K562 (cell line): ENCODE measurements at regions not wholly inside any gene's neighbourhood (a gene's known extent, or its start where the extent isn't known, plus 50 kb on each side); places are given as distances from the start of the nearest gene placed in this dataset.

Source experiments
- BRD9 ChIP-seq: fragments of 450-650 bp; IDR thresholded peaks from 2 replicates; pipeline ENCODE4 v1.6.1; 2018; ENCODE audit warnings: low read depth; ENCODE audit not compliant: partially characterized antibody
- CBFA2T3 ChIP-seq: fragments of 450-650 bp; IDR thresholded peaks from 2 replicates; pipeline ENCODE4 v1.6.1; 2017
- CTCF ChIP-seq, 3 experiments: IDR thresholded peaks in 2 of 3; conservative IDR thresholded peaks in 1 of 3; 2 replicates each; pipeline ENCODE4 v1.5.1; 2011 to 2012; ENCODE audit warnings: low read length in 3 of 3, mild to moderate bottlenecking in 3 of 3, control low read depth in 2 of 3, improper control_type of control experiment in 1 of 3, inconsistent platforms in 1 of 3, low read depth in 1 of 3, mixed read lengths in 1 of 3, moderate library complexity in 1 of 3; ENCODE audit not compliant: insufficient read depth in 2 of 3
- HNRNPL ChIP-seq: fragments of 200-400 bp; formaldehyde crosslinking; IDR thresholded peaks from 2 replicates; pipeline ENCODE4 v1.6.1; 2017; ENCODE audit warnings: low read depth, mild to moderate bottlenecking, low read length
- MEF2A ChIP-seq: IDR thresholded peaks from 2 replicates; pipeline ENCODE4 v1.6.1; 2011; ENCODE audit warnings: low read depth, mild to moderate bottlenecking, low read length, moderate library complexity; ENCODE audit not compliant: control insufficient read depth
- MGA ChIP-seq: fragments of 450-650 bp; IDR thresholded peaks from 2 replicates; pipeline ENCODE4 v1.6.1; 2016; ENCODE audit warnings: mild to moderate bottlenecking, moderate library complexity
- MTF1 ChIP-seq: fragments of 250-450 bp; sonication (Bioruptor Pico); IDR thresholded peaks from 2 replicates; pipeline ENCODE4 v1.9.0; 2021; ENCODE audit warnings: moderate library complexity, mild to moderate bottlenecking, inconsistent platforms, borderline replicate concordance
- POLR3A ChIP-seq: IDR thresholded peaks from 2 replicates; pipeline ENCODE4 v1.6.1; 2011; ENCODE audit warnings: borderline replicate concordance, mild to moderate bottlenecking, moderate library complexity; ENCODE audit not compliant: insufficient read length, insufficient read depth; ENCODE audit errors: extremely low read depth
- RBBP5 ChIP-seq: fragments of 200-600 bp; sonication (generic); IDR thresholded peaks from 2 replicates; pipeline ENCODE4 v1.6.1; 2012; ENCODE audit warnings: borderline replicate concordance, mild to moderate bottlenecking, low read length, control low read depth, inconsistent platforms; ENCODE audit not compliant: insufficient read depth, poor library complexity, severe bottlenecking
- STAG1 ChIP-seq: sonication (generic); formaldehyde crosslinking; IDR thresholded peaks from 2 replicates; pipeline ENCODE4 v1.5.0; 2020; ENCODE audit warnings: missing genetic modification reagents, borderline replicate concordance
- USF1 ChIP-seq: sonication (generic); formaldehyde crosslinking; IDR thresholded peaks from 2 replicates; pipeline ENCODE4 v1.9.0; 2022; ENCODE audit warnings: mild to moderate bottlenecking, missing genetic modification reagents
- ZKSCAN1 ChIP-seq: fragments of 150-350 bp; IDR thresholded peaks from 2 replicates; pipeline ENCODE4 v1.6.1; 2016; ENCODE audit warnings: low read depth, low read length
- ZNF121 ChIP-seq: sonication (generic); formaldehyde crosslinking; conservative IDR thresholded peaks from 2 replicates; pipeline ENCODE4 v1.8.0; 2022; ENCODE audit warnings: missing genetic modification reagents
- ZNF324 ChIP-seq: fragments of 250-450 bp; sonication (Bioruptor Pico); IDR thresholded peaks from 2 replicates; pipeline ENCODE4 v1.4.0; 2020; ENCODE audit warnings: mild to moderate bottlenecking
- ZNF699 ChIP-seq: fragments of 250-450 bp; sonication (Bioruptor Pico); IDR thresholded peaks from 2 replicates; pipeline ENCODE4 v1.8.0; 2021; ENCODE audit warnings: mild to moderate bottlenecking, moderate library complexity; ENCODE audit not compliant: insufficient replicate concordance
- ZNF77 ChIP-seq: fragments of 250-450 bp; sonication (Bioruptor Pico); IDR thresholded peaks from 2 replicates; pipeline ENCODE4 v1.5.0; 2020

GRCh38 chr1:87435484-87435883 lies 106.8 kb downstream of the LMO4 start (continued):
- no peak for TF ChIP-seq CTCF (IDR thresholded peaks at IDR 0.05 in 2 of 3, conservative IDR thresholded peaks at IDR 0.05 in 1 of 3; ENCODE audit: insufficient read depth in 2 of 3, low read depth in 1 of 3, low read length in 3 of 3)
- no peak for TF ChIP-seq ZNF324 (CRISPR knock-in tag)
- no peak for TF ChIP-seq POLR3A
- TF ChIP-seq BRD9 = no peak
- no peak for TF ChIP-seq STAG1 (CRISPR knock-in tag)
- TF ChIP-seq RBBP5 = no peak
- TF ChIP-seq CBFA2T3 = peak; percentile 92
- TF ChIP-seq ZNF77 (CRISPR knock-in tag) = no peak
- no peak for TF ChIP-seq ZNF699 (CRISPR knock-in tag)
- no peak for TF ChIP-seq USF1 (CRISPR knock-in tag)
- TF ChIP-seq MGA = no peak
- TF ChIP-seq HNRNPL = no peak
- no peak for TF ChIP-seq MEF2A
- no peak for TF ChIP-seq MTF1 (CRISPR knock-in tag)
- TF ChIP-seq ZKSCAN1 = no peak
- no peak for TF ChIP-seq ZNF121 (CRISPR knock-in tag)
